ENCODE measurements at regions not wholly inside any gene's neighbourhood (a gene's known extent, or its start where the extent isn't known, plus 50 kb on each side); places are given as distances from the start of the nearest gene placed in this dataset.

DNA sequence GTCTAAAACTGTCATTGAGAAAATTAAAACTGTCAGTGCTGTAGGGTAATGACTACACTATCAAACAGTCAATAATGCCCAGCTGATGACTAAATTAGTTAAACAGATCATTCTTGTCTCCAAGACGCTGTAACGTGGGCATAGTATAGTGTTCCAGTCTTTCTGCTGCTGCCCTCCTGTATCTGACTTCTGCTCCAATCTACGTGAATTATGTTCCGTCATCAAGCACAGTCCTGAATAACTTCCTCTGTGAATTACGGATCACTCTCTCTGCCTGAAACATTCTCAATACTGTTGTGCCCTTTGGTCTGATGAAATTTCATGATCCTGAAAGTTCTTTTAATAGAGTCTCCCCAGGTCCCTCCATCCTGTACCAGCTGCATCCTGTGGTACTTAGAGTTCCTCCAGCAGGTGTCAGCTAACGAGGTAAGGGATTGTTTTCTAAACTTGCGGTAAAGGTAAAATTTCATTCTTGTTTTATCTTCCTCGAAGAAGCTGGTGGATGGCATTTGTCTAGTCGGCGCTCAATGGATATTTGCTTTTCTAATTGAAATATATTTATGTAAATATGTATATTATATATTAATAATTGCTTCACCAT, 393.5 kb upstream of the ADARB2 start:
- TF ChIP-seq CTCF (IDR thresholded peaks at IDR 0.05; ENCODE audit: poor library complexity), result no peak
- TF ChIP-seq EZH2 (IDR thresholded peaks at IDR 0.05; ENCODE audit: borderline replicate concordance), result no peak
- TF ChIP-seq EZH2phosphoT487 (IDR thresholded peaks at IDR 0.05; ENCODE audit: low read depth, severe bottlenecking, unreplicated experiment), result no peak
- WGBS (ENCODE audit: low lambda C conversion rate, missing lambda C conversion rate), result 81% methylated on average over 10 of the region's 10 CpGs
- H3K27ac ChIP-seq, result no peak overlapping the region
- no peaks in the 10 kb centered on the region for H3K27me3 ChIP-seq
- H2AFZ ChIP-seq, result no peak overlapping the region
- no peaks in the 10 kb centered on the region for H3K79me2 ChIP-seq
- no peak overlapping the region for H3K4me2 ChIP-seq
- H3K9me3 ChIP-seq (ENCODE audit: low read depth), result no peaks in the 10 kb centered on the region
- no peaks in the 10 kb centered on the region for H3K36me3 ChIP-seq (replicated peaks; ENCODE audit: insufficient read depth, low read depth)
- H3K4me3 ChIP-seq, result no peak overlapping the region
- H3K4me1 ChIP-seq (ENCODE audit: insufficient read depth), result no peaks in the 10 kb centered on the region
- no peak for DNase-seq (ENCODE audit: low spot score)
- H3K9me2 ChIP-seq (replicated peaks; ENCODE audit: insufficient read depth), result no peaks in the 10 kb centered on the region
- H4K20me1 ChIP-seq (ENCODE audit: insufficient read depth, poor library complexity, severe bottlenecking), result no peaks in the 10 kb centered on the region

DNA sequence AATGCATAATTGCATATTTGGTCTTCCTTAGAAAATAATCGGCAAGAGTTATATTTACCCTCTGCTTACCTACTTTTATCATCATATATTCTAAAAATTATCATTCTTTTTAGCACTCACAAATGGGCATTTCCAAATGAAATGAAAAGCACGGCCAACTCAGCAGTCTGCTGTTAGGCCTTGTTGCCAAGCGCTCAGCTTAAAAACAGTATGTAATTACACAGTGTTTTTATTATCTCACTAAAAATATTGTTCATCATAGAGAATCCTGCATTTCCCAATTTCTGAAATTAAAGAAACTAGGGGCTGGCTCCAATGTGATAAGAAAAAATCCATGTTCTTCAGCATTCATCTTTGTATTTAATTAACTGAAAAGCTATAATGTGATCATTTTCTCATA, 391.7 kb upstream of the ADARB2 start:
- Histone ChIP-seq H3K9me2 (replicated peaks; ENCODE audit: insufficient read depth) (no peaks in the 10 kb centered on the region), H3K36me3 (replicated peaks; ENCODE audit: insufficient read depth, low read depth) (no peaks in the 10 kb centered on the region), H3K4me1 (ENCODE audit: insufficient read depth) (no peaks in the 10 kb centered on the region), H3K79me2 (no peaks in the 10 kb centered on the region), H3K27ac (no peak overlapping the region), H3K4me2 (no peak overlapping the region), H2AFZ (no peak overlapping the region), H4K20me1 (ENCODE audit: insufficient read depth, poor library complexity, severe bottlenecking) (no peaks in the 10 kb centered on the region), H3K4me3 (no peak overlapping the region), H3K9me3 (ENCODE audit: low read depth) (no peaks in the 10 kb centered on the region), H3K27me3 (no peaks in the 10 kb centered on the region)
- WGBS (ENCODE audit: low lambda C conversion rate, missing lambda C conversion rate), result 94% methylated on average over 3 of the region's 3 CpGs
- TF ChIP-seq CTCF (IDR thresholded peaks at IDR 0.05; ENCODE audit: poor library complexity) (no peak), EZH2phosphoT487 (IDR thresholded peaks at IDR 0.05; ENCODE audit: low read depth, severe bottlenecking, unreplicated experiment) (no peak), EZH2 (IDR thresholded peaks at IDR 0.05; ENCODE audit: borderline replicate concordance) (no peak)
- DNase-seq (ENCODE audit: low spot score), result no peak

DNA sequence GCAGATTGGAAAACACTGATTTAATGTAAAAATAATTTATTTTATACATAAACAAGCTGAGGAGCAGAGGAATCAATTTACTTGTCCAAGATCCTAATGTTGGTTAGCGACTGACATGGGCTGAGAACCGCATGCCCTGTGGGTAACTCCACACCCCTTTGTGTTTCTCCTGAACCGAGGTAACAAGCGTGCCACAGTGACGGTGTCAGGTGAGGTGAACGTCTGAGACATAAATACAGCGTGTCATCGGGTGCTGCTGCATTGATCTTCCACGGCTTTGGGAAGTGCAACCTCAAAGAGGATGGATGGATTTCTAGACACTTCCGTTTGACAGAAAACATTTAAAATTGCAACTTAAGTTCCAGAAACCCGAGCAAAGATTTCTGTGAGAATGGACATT, 386.8 kb upstream of the ADARB2 start:
- no peak overlapping the region for H2AFZ ChIP-seq
- H3K36me3 ChIP-seq (replicated peaks; ENCODE audit: insufficient read depth, low read depth), result no peaks in the 10 kb centered on the region
- H3K27me3 ChIP-seq, result no peaks in the 10 kb centered on the region
- H4K20me1 ChIP-seq (ENCODE audit: insufficient read depth, poor library complexity, severe bottlenecking), result no peaks in the 10 kb centered on the region
- no peaks in the 10 kb centered on the region for H3K9me2 ChIP-seq (replicated peaks; ENCODE audit: insufficient read depth)
- no peak for DNase-seq (ENCODE audit: low spot score)
- H3K27ac ChIP-seq, result no peak overlapping the region
- H3K9me3 ChIP-seq (ENCODE audit: low read depth), result no peaks in the 10 kb centered on the region
- no peak overlapping the region for H3K4me3 ChIP-seq
- WGBS (ENCODE audit: low lambda C conversion rate, missing lambda C conversion rate), result 88% methylated on average over 11 of the region's 11 CpGs
- H3K4me2 ChIP-seq, result no peak overlapping the region
- TF ChIP-seq EZH2phosphoT487 (IDR thresholded peaks at IDR 0.05; ENCODE audit: low read depth, severe bottlenecking, unreplicated experiment) (no peak), CTCF (IDR thresholded peaks at IDR 0.05; ENCODE audit: poor library complexity) (no peak), EZH2 (IDR thresholded peaks at IDR 0.05; ENCODE audit: borderline replicate concordance) (no peak)
- no peaks in the 10 kb centered on the region for H3K79me2 ChIP-seq
- no peaks in the 10 kb centered on the region for H3K4me1 ChIP-seq (ENCODE audit: insufficient read depth)
